ENCODE measurements at regions not wholly inside any gene's neighbourhood (a gene's known extent, or its start where the extent isn't known, plus 50 kb on each side); places are given as distances from the start of the nearest gene placed in this dataset.

- Histone ChIP-seq H3K4me3 (ENCODE audit: low read length) (no peak overlapping the region), H3K9me3 (ENCODE audit: control insufficient read depth, insufficient read depth, low read length) (no peaks in the 10 kb centered on the region), H3K27me3 (ENCODE audit: control insufficient read depth, insufficient read depth, low read length) (no peaks in the 10 kb centered on the region), H3K36me3 (ENCODE audit: control insufficient read depth, insufficient read depth, low read length) (no peaks in the 10 kb centered on the region), H3K4me1 (ENCODE audit: control insufficient read depth, insufficient read depth, low read length) (no peaks in the 10 kb centered on the region), H3K27ac (ENCODE audit: low read length) (no peak overlapping the region)
- no peak for TF ChIP-seq CTCF (IDR thresholded peaks at IDR 0.05)
- DNase-seq (no peak), ATAC-seq (no peak)
- Mint-ChIP-seq H3K9me3 (no peaks in the 10 kb centered on the region), H3K27ac (no peak overlapping the region), H3K4me1 (no peaks in the 10 kb centered on the region), H3K27me3 (ENCODE audit: low read depth in 2 of 2) (peaks cover 0 to 3% of the 10 kb centered on the region in 2 donors), H3K36me3 (no peaks in the 10 kb centered on the region), H3K4me3 (no peak overlapping the region)
- intact Hi-C loops (cut with micrococcal nuclease) = no loop called here
- 86% methylated on average over 24 of the region's 24 CpGs for WGBS (ENCODE audit: insufficient coverage)
Measured at GRCh38 chr10:131812736-131813604, 87.8 kb upstream of the PPP2R2D start.

- Mint-ChIP-seq H3K27me3 (ENCODE audit: low read depth in 2 of 2) (no peaks in the 10 kb centered on the region), H3K27ac (no peak overlapping the region), H3K4me3 (no peak overlapping the region), H3K4me1 (no peaks in the 10 kb centered on the region), H3K9me3 (no peaks in the 10 kb centered on the region), H3K36me3 (no peaks in the 10 kb centered on the region)
- Histone ChIP-seq H3K27me3 (ENCODE audit: control insufficient read depth, insufficient read depth, low read length) (no peaks in the 10 kb centered on the region), H3K27ac (ENCODE audit: low read length) (no peak overlapping the region), H3K36me3 (ENCODE audit: control insufficient read depth, insufficient read depth, low read length) (no peaks in the 10 kb centered on the region), H3K9me3 (ENCODE audit: control insufficient read depth, insufficient read depth, low read length) (no peaks in the 10 kb centered on the region), H3K4me1 (ENCODE audit: control insufficient read depth, insufficient read depth, low read length) (no peaks in the 10 kb centered on the region), H3K4me3 (ENCODE audit: low read length) (no peak overlapping the region)
- ATAC-seq (no peak), DNase-seq (no peak)
- WGBS (ENCODE audit: insufficient coverage) = 81% methylated on average over 24 of the region's 24 CpGs
- no peak for TF ChIP-seq CTCF (IDR thresholded peaks at IDR 0.05)
- intact Hi-C loops (cut with micrococcal nuclease) = no loop called here
Measured at GRCh38 chr10:131814567-131815265, 86.1 kb upstream of the PPP2R2D start.

- Mint-ChIP-seq H3K4me3 (no peak overlapping the region), H3K27me3 (ENCODE audit: low read depth in 2 of 2) (no peaks in the 10 kb centered on the region), H3K9me3 (no peaks in the 10 kb centered on the region), H3K36me3 (no peaks in the 10 kb centered on the region), H3K27ac (no peak overlapping the region), H3K4me1 (no peaks in the 10 kb centered on the region)
- no peak for DNase-seq
- no peak for TF ChIP-seq CTCF (IDR thresholded peaks at IDR 0.05)
- no peak for ATAC-seq
- Histone ChIP-seq H3K27ac (ENCODE audit: low read length) (no peak overlapping the region), H3K27me3 (ENCODE audit: control insufficient read depth, insufficient read depth, low read length) (no peaks in the 10 kb centered on the region), H3K4me1 (ENCODE audit: control insufficient read depth, insufficient read depth, low read length) (no peaks in the 10 kb centered on the region), H3K36me3 (ENCODE audit: control insufficient read depth, insufficient read depth, low read length) (no peaks in the 10 kb centered on the region), H3K9me3 (ENCODE audit: control insufficient read depth, insufficient read depth, low read length) (no peaks in the 10 kb centered on the region), H3K4me3 (ENCODE audit: low read length) (no peak overlapping the region)
- WGBS (ENCODE audit: insufficient coverage) = 45% methylated on average over 11 of the region's 13 CpGs
- intact Hi-C loops (cut with micrococcal nuclease) = no loop called here
Measured at GRCh38 chr10:131815266-131816156, 85.3 kb upstream of the PPP2R2D start.

All from natural killer cell (primary cell).